ENCODE measurements at regions not wholly inside any gene's neighbourhood (a gene's known extent, or its start where the extent isn't known, plus 50 kb on each side); places are given as distances from the start of the nearest gene placed in this dataset.
A peak's percentile ranks its signal among the peaks of the same experiment; 100 is the strongest.
"Not testable (repeated sequence)": the region's sequence is repeated elsewhere in the genome, so short reads cannot be mapped to it uniquely, and the experiment has no call there.

DNA sequence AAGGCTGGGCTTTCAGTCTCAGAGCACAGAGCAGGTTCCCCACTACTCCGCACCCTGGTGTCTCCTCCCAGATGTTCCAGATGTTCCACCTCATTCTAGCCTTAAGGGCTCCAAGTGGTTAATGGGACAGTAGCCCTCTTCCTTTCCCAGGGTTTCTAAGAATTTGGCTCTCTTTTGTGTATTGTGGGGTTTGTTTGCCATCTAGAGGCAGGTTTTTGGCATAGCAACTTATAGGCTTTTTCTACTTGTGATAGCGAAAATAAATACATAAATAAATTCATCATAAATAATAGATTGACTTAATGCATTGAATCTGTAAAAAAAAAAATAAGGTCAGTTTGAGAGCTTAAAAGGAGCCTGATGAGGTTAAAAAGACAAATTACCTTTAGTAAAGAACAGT lies 86.1 kb upstream of the XKR3 start:
- DNase-seq (ENCODE audit: low spot score): not testable (repeated sequence)

DNA sequence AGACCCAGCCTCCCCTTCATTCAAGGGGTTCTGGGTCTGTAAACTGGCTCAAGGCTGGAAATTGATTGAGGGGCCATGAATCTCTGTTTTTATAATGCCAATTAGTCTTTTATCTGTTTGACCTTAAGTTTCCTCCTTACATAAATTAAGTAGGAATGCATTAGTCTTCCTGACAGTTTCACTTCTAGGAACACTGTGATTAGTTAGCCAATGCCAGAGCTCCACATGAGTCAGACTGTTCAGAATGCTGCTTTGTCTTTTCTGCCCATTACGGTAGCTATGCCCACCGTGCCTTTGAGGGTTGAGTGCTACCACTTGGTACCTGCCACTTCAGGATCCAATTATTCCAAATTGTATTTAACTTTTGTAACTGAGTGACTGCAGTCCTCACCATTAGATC lies 76.8 kb upstream of the XKR3 start:
- DNase-seq (ENCODE audit: low spot score): not testable (repeated sequence)

- not testable (repeated sequence) for DNase-seq (ENCODE audit: low spot score)
Measured at GRCh38 chr22:16901579-16901978, 76.4 kb upstream of the XKR3 start.

DNA sequence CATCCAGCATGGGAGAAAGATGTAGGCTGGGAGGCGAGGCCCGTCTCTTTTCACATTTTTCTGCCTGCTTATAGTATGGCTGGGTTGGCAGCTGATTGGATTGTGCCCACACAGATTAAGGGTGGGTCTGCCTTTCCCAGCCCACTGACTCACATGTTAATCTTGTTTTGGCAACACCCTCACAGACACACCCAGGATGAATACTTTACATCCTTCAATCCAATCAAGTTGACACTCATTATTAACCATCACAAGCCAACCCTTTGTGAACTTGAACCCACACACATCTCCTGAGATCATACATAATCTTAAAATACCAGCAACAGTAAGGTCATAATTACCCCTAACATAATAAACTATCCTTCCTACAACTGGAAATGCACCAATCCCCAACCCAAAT lies 74.1 kb upstream of the XKR3 start:
- not testable (repeated sequence) for DNase-seq (ENCODE audit: low spot score)

DNA sequence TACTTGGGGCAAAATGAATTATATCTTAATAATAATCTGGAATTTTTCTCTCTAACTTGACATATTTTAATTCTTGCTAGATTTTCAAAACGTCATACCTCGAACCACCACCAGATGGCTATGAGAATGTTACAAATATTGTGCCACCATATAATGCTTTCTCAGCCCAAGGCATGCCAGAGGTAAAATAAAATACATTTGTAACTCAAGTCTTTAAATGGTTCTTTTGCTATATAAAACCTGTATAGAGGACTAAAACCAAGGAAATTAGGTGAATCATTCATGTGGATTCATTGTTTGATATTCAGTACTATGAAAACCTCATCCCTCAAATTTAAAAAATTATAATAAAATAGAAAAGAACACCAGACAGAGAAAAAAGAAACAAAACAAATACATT lies 72.2 kb upstream of the XKR3 start:
- not testable (repeated sequence) for DNase-seq (ENCODE audit: low spot score)

- not testable (repeated sequence) for DNase-seq (ENCODE audit: low spot score)
Measured at GRCh38 chr22:16891892-16892291, 66.7 kb upstream of the XKR3 start.

DNA sequence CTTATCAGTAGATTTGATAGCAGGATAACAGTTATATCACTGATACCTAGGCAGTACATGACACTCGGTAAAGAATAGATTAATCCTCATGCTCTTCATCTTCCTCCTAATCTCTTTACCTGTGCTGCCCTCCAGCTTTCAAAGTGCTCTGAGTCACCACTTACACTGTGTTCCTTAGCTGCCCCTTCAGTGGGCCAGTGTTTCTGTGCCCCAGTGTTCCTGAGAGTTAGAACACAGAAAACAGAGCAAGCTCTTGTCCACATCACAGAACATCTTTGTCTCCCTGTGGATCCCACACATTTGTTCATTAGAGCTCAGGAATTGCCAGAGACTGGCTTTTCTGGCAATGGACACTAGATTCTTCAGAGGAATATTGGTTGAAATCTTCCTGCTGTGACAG lies 51.1 kb upstream of the XKR3 start:
- peak; percentile 35 for DNase-seq (ENCODE audit: low spot score)
